GM12872 (cell line): ENCODE measurements at regions not wholly inside any gene's neighbourhood (a gene's known extent, or its start where the extent isn't known, plus 50 kb on each side); places are given as distances from the start of the nearest gene placed in this dataset.
A peak's percentile ranks its signal among the peaks of the same experiment; 100 is the strongest.

Experiments
- TF ChIP-seq, protein P1 (sequence below): IDR thresholded peaks from 3 replicates; pipeline ENCODE4 v1.5.1; 2011; ENCODE audit warnings: low read depth, mild to moderate bottlenecking, low read length, moderate library complexity; ENCODE audit not compliant: insufficient read depth

DNA sequence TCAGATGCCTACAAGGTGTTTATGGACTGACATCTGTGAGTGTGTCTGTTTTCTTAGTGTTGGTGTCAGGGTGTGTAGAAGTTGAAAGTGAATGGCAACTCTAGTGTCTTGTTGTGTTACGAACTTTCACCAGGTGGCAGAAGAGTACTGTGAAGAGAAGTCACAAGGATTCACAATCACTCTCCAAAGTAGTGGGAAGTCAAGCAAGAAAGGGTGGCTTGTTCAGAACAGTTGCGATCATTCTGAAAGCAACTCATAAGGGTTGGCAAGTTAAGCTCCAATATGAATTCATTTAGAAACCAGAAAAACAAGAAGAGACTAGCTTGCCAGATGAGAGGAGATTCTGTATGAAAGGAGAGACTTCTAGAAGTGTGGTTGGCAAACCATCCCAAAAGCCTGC, 86.1 kb downstream of the FASLG start:
- TF ChIP-seq, protein P1, sequence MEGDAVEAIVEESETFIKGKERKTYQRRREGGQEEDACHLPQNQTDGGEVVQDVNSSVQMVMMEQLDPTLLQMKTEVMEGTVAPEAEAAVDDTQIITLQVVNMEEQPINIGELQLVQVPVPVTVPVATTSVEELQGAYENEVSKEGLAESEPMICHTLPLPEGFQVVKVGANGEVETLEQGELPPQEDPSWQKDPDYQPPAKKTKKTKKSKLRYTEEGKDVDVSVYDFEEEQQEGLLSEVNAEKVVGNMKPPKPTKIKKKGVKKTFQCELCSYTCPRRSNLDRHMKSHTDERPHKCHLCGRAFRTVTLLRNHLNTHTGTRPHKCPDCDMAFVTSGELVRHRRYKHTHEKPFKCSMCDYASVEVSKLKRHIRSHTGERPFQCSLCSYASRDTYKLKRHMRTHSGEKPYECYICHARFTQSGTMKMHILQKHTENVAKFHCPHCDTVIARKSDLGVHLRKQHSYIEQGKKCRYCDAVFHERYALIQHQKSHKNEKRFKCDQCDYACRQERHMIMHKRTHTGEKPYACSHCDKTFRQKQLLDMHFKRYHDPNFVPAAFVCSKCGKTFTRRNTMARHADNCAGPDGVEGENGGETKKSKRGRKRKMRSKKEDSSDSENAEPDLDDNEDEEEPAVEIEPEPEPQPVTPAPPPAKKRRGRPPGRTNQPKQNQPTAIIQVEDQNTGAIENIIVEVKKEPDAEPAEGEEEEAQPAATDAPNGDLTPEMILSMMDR, result peak; percentile 79

DNA sequence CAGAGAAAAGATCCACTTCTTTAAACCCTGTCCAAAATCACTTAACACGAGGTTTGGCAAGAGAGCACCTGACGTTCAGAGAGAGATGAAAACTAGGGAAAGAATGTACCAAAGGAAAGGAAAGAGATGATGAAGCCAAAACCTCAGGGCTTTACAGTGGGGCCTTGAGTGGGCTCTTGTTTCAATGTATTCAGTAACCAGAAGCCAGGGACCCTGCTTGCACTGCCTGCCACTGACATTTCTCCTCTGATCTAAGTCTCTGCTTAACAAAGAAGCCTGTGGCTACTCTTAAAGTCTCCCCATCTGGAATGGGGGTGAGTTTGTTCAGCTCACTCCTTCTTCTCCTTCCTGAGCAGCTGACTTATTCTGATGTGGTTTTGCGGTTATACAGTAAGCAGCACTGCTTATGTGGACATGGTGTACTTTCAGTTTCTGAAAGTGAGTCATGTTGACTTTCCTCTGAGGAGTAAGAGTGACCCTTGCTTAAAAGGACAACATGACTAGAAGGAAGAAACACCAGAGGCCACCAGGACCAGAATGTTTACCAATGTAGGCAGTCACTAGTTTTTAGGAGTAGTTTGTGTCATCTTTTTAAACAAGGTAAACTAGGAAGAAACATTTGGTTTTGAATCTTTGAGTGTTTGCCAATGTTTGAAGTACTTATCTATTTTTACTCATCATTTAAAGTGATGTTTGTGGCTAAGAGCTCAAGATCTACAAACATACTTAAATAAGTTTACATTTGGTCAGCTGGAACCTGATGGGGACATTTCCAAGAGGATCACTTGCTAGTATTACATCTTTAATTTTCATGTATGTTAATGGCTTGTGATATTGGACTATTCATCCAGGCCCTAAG, 87.4 kb downstream of the FASLG start:
- TF ChIP-seq, protein P1, result no peak

DNA sequence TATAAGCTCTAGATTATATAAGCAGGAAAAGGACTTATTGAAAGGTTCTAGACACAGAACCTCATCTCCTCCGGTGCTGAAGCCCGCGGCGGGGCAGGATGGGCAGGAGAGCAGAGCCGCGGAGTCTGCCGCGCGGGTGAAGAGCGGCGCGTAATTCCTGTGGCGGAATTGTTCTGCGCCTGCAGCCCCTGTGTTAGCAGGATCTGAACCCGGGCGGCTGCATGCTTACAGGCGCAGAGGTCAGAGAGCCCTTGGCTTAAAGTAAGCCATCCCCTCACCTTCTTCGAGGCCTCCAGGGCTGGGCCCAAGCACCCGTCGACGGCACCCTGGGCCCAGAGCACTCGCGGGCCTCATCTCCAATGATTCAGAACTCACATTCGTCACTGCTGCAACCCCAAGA, 89.3 kb downstream of the FASLG start:
- TF ChIP-seq, protein P1, result no peak

DNA sequence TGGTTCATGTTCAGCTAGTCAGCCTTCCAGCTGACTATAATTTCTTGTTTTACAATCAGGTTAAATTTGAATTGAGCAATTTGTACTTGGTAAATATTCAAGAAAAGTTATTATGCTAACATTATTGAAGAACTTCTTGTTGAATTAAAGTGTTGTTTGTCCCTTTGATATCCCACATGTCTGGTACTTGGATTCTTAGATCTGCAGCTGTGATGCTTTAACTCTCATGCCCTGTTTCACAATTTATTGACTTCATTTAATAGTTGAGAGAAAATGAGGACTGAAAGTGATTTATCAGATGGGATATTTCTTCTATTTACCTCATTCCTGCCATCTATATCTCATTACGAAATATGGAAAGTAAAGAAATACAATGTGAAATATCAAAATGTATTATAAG, 92.8 kb downstream of the FASLG start:
- TF ChIP-seq, protein P1, result no peak

DNA sequence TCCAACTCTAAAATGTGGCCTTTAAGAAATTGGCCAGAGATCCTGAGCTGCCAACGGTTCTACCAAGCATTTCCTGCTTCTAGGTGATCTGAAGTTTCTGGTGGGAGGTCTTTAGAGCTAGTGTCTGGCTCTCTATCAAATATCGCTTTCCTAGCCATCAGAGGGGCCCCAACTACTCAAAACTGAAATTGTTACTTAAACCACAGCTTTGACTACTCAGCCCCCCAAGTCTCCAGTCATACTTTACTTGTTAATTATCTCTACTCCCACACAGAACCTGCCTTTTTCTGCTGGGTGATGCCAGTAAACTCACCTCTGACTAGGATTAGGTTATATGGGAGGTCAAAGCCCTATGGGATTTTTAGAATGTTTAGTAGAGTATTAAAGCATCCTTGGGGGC, 95.1 kb downstream of the FASLG start:
- TF ChIP-seq, protein P1, result no peak

DNA sequence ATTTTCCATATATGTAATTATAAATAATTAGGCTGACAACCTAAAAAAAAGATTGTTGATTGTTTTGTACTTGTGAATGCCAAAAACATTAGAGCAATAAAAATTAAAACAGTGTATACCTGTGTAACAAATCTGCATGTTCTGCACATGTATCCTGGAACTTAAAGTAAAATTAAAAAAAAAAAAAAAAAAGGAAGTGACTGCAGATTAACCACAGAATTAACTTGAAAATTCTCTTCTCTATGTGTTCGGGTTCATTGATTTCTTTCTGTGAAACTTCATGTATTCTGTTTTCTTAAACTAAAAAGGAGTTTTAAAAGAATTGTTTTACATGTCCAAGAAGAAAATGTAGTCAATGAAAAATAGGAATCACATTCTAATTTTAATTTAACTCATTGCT, 95.7 kb downstream of the FASLG start:
- TF ChIP-seq, protein P1, result no peak

DNA sequence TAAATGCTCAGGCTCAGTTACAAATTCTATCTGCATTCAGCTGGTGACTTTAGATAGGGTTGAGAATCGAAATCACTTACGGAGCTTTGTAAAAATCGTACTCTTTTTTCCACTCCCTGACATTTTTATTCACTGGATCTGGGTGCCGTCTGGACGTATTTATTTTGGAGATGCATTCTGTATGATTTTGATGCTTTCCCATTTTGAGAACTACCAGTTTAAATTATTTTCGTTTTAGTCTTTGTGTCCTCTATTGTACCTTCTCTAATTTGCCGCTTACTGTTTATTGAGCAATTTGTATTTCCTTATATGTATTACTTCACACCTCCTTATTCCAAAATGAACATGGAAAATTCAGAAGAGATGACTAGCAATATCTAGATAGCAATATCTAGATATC, 96.2 kb downstream of the FASLG start:
- TF ChIP-seq, protein P1, result no peak
